HEK293 (cell line): ENCODE measurements at regions not wholly inside any gene's neighbourhood (a gene's known extent, or its start where the extent isn't known, plus 50 kb on each side); places are given as distances from the start of the nearest gene placed in this dataset.

ENCODE experiments used
- FEZF1 ChIP-seq: fragments of 450-650 bp; formaldehyde crosslinking; IDR thresholded peaks from 2 replicates; pipeline ENCODE4 v1.5.1; 2016; ENCODE audit warnings: missing biosample characterization, missing genetic modification characterization
- GLIS1 ChIP-seq: fragments of 450-650 bp; formaldehyde crosslinking; IDR thresholded peaks from 2 replicates; pipeline ENCODE4 v1.5.1; 2016; ENCODE audit warnings: missing biosample characterization, missing genetic modification characterization
- MZF1 ChIP-seq: fragments of 450-650 bp; formaldehyde crosslinking; IDR thresholded peaks from 2 replicates; pipeline ENCODE4 v1.5.1; 2017; ENCODE audit warnings: missing biosample characterization, missing genetic modification characterization, borderline replicate concordance
- PATZ1 ChIP-seq: fragments of 450-650 bp; formaldehyde crosslinking; IDR thresholded peaks from 2 replicates; pipeline ENCODE4 v1.5.1; 2016; ENCODE audit warnings: missing biosample characterization, missing genetic modification characterization
- PRDM10 ChIP-seq: fragments of 450-650 bp; formaldehyde crosslinking; IDR thresholded peaks from 2 replicates; pipeline ENCODE4 v1.5.1; 2016; ENCODE audit warnings: missing biosample characterization, missing genetic modification characterization
- SCRT2 ChIP-seq: fragments of 450-650 bp; formaldehyde crosslinking; IDR thresholded peaks from 2 replicates; pipeline ENCODE4 v1.5.1; 2016; ENCODE audit warnings: missing biosample characterization, missing genetic modification characterization
- SP7 ChIP-seq: fragments of 450-650 bp; formaldehyde crosslinking; IDR thresholded peaks from 2 replicates; pipeline ENCODE4 v1.5.1; 2016; ENCODE audit warnings: missing biosample characterization, missing genetic modification characterization
- TRIM28 ChIP-seq: IDR thresholded peaks from 2 replicates; pipeline ENCODE4 v1.6.1; 2011; ENCODE audit warnings: low read length, control low read depth, borderline replicate concordance
- ZBTB1 ChIP-seq: fragments of 450-650 bp; formaldehyde crosslinking; IDR thresholded peaks from 2 replicates; pipeline ENCODE4 v1.5.1; 2016; ENCODE audit warnings: missing biosample characterization, missing genetic modification characterization
- ZBTB17 ChIP-seq: fragments of 450-650 bp; formaldehyde crosslinking; IDR thresholded peaks from 2 replicates; pipeline ENCODE4 v1.5.1; 2016; ENCODE audit warnings: missing biosample characterization, missing genetic modification characterization
- ZBTB21 ChIP-seq: fragments of 450-650 bp; formaldehyde crosslinking; IDR thresholded peaks from 2 replicates; pipeline ENCODE4 v1.5.1; 2017; ENCODE audit warnings: missing biosample characterization, missing genetic modification characterization
- ZBTB26 ChIP-seq: fragments of 450-650 bp; formaldehyde crosslinking; optimal IDR thresholded peaks from 2 replicates; pipeline ENCODE3; 2016; ENCODE audit warnings: missing biosample characterization, mild to moderate bottlenecking, missing genetic modification characterization
- ZFHX2 ChIP-seq: fragments of 450-650 bp; formaldehyde crosslinking; conservative IDR thresholded peaks from 2 replicates; pipeline ENCODE4 v1.5.1; 2016; ENCODE audit warnings: missing biosample characterization, missing genetic modification characterization
- ZFP37 ChIP-seq: fragments of 450-650 bp; formaldehyde crosslinking; IDR thresholded peaks from 2 replicates; pipeline ENCODE4 v1.5.1; 2016; ENCODE audit warnings: missing biosample characterization, missing genetic modification characterization
- ZNF184 ChIP-seq: fragments of 450-650 bp; IDR thresholded peaks from 2 replicates; pipeline ENCODE4 v1.5.1; 2018; ENCODE audit warnings: missing biosample characterization, mild to moderate bottlenecking, missing genetic modification characterization
- ZNF2 ChIP-seq: fragments of 450-650 bp; formaldehyde crosslinking; IDR thresholded peaks from 2 replicates; pipeline ENCODE4 v1.5.1; 2016; ENCODE audit warnings: missing biosample characterization, missing genetic modification characterization
- ZNF324 ChIP-seq: fragments of 450-650 bp; formaldehyde crosslinking; IDR thresholded peaks from 2 replicates; pipeline ENCODE4 v1.5.1; 2016; ENCODE audit warnings: missing biosample characterization, missing genetic modification characterization
- ZNF426 ChIP-seq: fragments of 450-650 bp; formaldehyde crosslinking; IDR thresholded peaks from 2 replicates; pipeline ENCODE4 v1.5.1; 2017; ENCODE audit warnings: missing biosample characterization, missing genetic modification characterization, mild to moderate bottlenecking, inconsistent platforms, moderate library complexity
- ZNF513 ChIP-seq: fragments of 450-650 bp; IDR thresholded peaks from 2 replicates; pipeline ENCODE4 v1.5.1; 2018; ENCODE audit warnings: missing biosample characterization, missing genetic modification characterization
- ZNF549 ChIP-seq: fragments of 450-650 bp; IDR thresholded peaks from 2 replicates; pipeline ENCODE4 v1.5.1; 2018; ENCODE audit warnings: missing biosample characterization, missing genetic modification characterization, mild to moderate bottlenecking, inconsistent platforms, moderate library complexity
- ZNF558 ChIP-seq: fragments of 450-650 bp; formaldehyde crosslinking; IDR thresholded peaks from 2 replicates; pipeline ENCODE4 v1.5.1; 2016; ENCODE audit warnings: missing biosample characterization, missing genetic modification characterization
- ZNF561 ChIP-seq: fragments of 450-650 bp; IDR thresholded peaks from 2 replicates; pipeline ENCODE4 v1.5.1; 2018; ENCODE audit warnings: missing biosample characterization, missing genetic modification characterization, borderline replicate concordance
- ZNF624 ChIP-seq: fragments of 450-650 bp; formaldehyde crosslinking; IDR thresholded peaks from 2 replicates; pipeline ENCODE4 v1.5.1; 2017; ENCODE audit warnings: missing biosample characterization, missing genetic modification characterization
- ZNF660 ChIP-seq: fragments of 450-650 bp; IDR thresholded peaks from 2 replicates; pipeline ENCODE4 v1.5.1; 2018; ENCODE audit warnings: missing biosample characterization, mild to moderate bottlenecking, missing genetic modification characterization
- ZNF692 ChIP-seq: fragments of 450-650 bp; formaldehyde crosslinking; IDR thresholded peaks from 2 replicates; pipeline ENCODE4 v1.5.1; 2016; ENCODE audit warnings: missing biosample characterization, missing genetic modification characterization
- ZNF776 ChIP-seq: fragments of 450-650 bp; formaldehyde crosslinking; IDR thresholded peaks from 2 replicates; pipeline ENCODE4 v1.5.0; 2017; ENCODE audit warnings: missing biosample characterization, missing genetic modification characterization, borderline replicate concordance
- ZXDB ChIP-seq: fragments of 450-650 bp; formaldehyde crosslinking; IDR thresholded peaks from 2 replicates; pipeline ENCODE4 v1.5.1; 2016; ENCODE audit warnings: missing biosample characterization, missing genetic modification characterization

GRCh38 chr15:69893863-69894262 is 203.9 kb downstream of the TLE3 start (continued):
- TF ChIP-seq GLIS1 (tag by site-specific recombination) (peak; percentile 84), ZBTB1 (tag by site-specific recombination) (no peak), ZNF426 (no peak), ZNF513 (tag by site-specific recombination) (no peak), ZNF184 (tag by site-specific recombination) (0 out of 2 replicates have a peak, but pooled peaks have one; percentile 32), ZFHX2 (tag by site-specific recombination) (no peak), ZNF2 (0 out of 2 replicates have a peak, but pooled peaks have one; percentile 15), ZNF776 (tag by site-specific recombination) (no peak), ZBTB17 (tag by site-specific recombination) (peak; percentile 64), ZFP37 (tag by site-specific recombination) (no peak), ZNF558 (tag by site-specific recombination) (no peak), FEZF1 (tag by site-specific recombination) (0 out of 2 replicates have a peak, but pooled peaks have one; percentile 27), ZNF324 (tag by site-specific recombination) (no peak), SCRT2 (no peak), PATZ1 (tag by site-specific recombination) (0 out of 2 replicates have a peak, but pooled peaks have one; percentile 21), ZBTB21 (tag by site-specific recombination) (peak; percentile 79), ZNF561 (peak; percentile 88), PRDM10 (tag by site-specific recombination) (peak; percentile 60; the same call in 1 of the 2 replicates), ZNF549 (tag by site-specific recombination) (no peak), ZNF624 (tag by site-specific recombination) (no peak), SP7 (tag by site-specific recombination) (0 out of 2 replicates have a peak, but pooled peaks have one; percentile 29), ZNF692 (tag by site-specific recombination) (peak; percentile 52), TRIM28 (peak; percentile 75; the same call in 1 of the 2 replicates), ZNF660 (peak; percentile 73), ZXDB (tag by site-specific recombination) (peak; percentile 55), ZBTB26 (no peak), MZF1 (tag by site-specific recombination) (peak; percentile 73; the same call in 1 of the 2 replicates)
- TF ChIP-seq, all 188 proteins: peak for 26
